ENCODE measurements at regions not wholly inside any gene's neighbourhood (a gene's known extent, or its start where the extent isn't known, plus 50 kb on each side); places are given as distances from the start of the nearest gene placed in this dataset.

DNA sequence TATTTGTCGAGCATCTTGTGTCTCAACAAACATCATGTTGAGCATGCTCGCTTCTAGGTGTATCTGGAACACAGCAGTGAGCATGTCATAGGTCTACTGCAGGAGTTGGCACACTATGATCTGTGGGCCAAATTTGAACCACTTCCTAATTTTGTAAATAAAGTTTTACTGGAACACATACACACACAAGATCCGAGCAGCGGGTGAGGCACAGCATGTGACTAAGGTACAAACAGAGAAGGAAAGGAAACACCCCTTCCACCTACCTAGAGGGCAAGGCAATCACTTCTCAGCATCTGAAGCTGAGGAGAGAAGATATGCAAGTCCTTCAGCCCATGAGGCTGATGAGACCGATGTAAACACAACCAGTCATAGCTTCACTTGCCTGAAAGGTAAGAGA lies 200.4 kb downstream of the MED10 start:
- TF ChIP-seq, protein P1, sequence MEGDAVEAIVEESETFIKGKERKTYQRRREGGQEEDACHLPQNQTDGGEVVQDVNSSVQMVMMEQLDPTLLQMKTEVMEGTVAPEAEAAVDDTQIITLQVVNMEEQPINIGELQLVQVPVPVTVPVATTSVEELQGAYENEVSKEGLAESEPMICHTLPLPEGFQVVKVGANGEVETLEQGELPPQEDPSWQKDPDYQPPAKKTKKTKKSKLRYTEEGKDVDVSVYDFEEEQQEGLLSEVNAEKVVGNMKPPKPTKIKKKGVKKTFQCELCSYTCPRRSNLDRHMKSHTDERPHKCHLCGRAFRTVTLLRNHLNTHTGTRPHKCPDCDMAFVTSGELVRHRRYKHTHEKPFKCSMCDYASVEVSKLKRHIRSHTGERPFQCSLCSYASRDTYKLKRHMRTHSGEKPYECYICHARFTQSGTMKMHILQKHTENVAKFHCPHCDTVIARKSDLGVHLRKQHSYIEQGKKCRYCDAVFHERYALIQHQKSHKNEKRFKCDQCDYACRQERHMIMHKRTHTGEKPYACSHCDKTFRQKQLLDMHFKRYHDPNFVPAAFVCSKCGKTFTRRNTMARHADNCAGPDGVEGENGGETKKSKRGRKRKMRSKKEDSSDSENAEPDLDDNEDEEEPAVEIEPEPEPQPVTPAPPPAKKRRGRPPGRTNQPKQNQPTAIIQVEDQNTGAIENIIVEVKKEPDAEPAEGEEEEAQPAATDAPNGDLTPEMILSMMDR (IDR thresholded peaks at IDR 0.05): no peak
- TF ChIP-seq POLR2A (IDR thresholded peaks at IDR 0.05) (no peak), POLR2AphosphoS5 (IDR thresholded peaks at IDR 0.05) (no peak)

Data from sigmoid colon (tissue), 4 donors.